WERI-Rb-1 (cell line): ENCODE measurements at regions not wholly inside any gene's neighbourhood (a gene's known extent, or its start where the extent isn't known, plus 50 kb on each side); places are given as distances from the start of the nearest gene placed in this dataset.

Source experiments
- DNase-seq: peaks from one replicate; pipeline ENCODE4 v3.0.0-alpha.2; 2020
- H3K27ac ChIP-seq: fragments of 250-450 bp; sonication (Bioruptor Pico); 2 replicates; pipeline ENCODE4 v1.5.1; 2020; ENCODE audit warnings: mild to moderate bottlenecking, moderate library complexity
- H3K27me3 ChIP-seq: fragments of 250-450 bp; sonication (Bioruptor Pico); 2 replicates; pipeline ENCODE4 v1.5.1; 2021; ENCODE audit warnings: mild to moderate bottlenecking, low read depth, moderate library complexity; ENCODE audit not compliant: insufficient read depth, severe bottlenecking
- H3K36me3 ChIP-seq: fragments of 250-450 bp; sonication (Bioruptor Pico); 2 replicates; pipeline ENCODE4 v1.5.1; 2020; ENCODE audit warnings: mild to moderate bottlenecking, moderate library complexity
- H3K4me3 ChIP-seq: 2 replicates; pipeline ENCODE4 v1.5.1; 2011; ENCODE audit warnings: low read depth, mild to moderate bottlenecking, control low read depth, low read length
- H3K9me3 ChIP-seq: fragments of 250-450 bp; sonication (Bioruptor Pico); 2 replicates; pipeline ENCODE4 v1.5.1; 2021; ENCODE audit warnings: mild to moderate bottlenecking, moderate library complexity; ENCODE audit not compliant: severe bottlenecking
- TF ChIP-seq, protein P1 (sequence below): IDR thresholded peaks from 2 replicates; pipeline ENCODE4 v1.5.1; 2011; ENCODE audit warnings: low read depth, mild to moderate bottlenecking, control low read depth, inconsistent platforms, low read length

DNA sequence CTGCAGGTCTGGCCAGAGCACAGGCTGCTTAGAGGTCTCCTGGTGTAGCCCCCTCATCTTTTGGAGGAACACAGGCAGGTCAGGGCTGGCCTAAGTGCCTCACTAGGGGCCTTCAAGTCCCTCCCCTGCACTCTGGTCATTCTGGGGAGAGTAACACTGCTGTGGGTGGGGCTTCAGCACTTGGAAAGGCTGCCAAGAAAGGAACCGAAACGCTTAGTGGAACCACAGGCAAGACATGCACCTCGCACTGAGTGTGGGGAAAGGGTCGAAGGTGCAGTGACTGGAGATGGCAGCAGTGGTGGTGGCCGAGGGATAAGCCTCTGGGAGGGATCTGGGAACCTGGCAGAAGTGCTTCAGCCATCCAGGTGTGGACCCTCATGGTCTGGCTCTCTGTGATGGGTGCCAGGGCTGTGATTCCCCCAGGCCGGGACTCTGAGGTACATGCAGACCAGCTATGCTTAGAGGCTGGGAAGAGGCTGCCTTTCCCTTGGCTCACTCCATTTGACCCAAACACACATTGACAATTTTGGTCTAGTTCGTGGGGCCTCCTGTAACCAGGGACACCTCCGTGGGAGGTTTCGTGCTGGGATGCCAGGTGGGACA is 182.9 kb upstream of the CSF3R start:
- Histone ChIP-seq H3K9me3 (no peaks in the 10 kb centered on the region), H3K27me3 (no peaks in the 10 kb centered on the region), H3K36me3 (no peaks in the 10 kb centered on the region), H3K4me3 (no peak overlapping the region), H3K27ac (no peak overlapping the region)
- no peak for DNase-seq
- TF ChIP-seq, protein P1, sequence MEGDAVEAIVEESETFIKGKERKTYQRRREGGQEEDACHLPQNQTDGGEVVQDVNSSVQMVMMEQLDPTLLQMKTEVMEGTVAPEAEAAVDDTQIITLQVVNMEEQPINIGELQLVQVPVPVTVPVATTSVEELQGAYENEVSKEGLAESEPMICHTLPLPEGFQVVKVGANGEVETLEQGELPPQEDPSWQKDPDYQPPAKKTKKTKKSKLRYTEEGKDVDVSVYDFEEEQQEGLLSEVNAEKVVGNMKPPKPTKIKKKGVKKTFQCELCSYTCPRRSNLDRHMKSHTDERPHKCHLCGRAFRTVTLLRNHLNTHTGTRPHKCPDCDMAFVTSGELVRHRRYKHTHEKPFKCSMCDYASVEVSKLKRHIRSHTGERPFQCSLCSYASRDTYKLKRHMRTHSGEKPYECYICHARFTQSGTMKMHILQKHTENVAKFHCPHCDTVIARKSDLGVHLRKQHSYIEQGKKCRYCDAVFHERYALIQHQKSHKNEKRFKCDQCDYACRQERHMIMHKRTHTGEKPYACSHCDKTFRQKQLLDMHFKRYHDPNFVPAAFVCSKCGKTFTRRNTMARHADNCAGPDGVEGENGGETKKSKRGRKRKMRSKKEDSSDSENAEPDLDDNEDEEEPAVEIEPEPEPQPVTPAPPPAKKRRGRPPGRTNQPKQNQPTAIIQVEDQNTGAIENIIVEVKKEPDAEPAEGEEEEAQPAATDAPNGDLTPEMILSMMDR, result no peak

DNA sequence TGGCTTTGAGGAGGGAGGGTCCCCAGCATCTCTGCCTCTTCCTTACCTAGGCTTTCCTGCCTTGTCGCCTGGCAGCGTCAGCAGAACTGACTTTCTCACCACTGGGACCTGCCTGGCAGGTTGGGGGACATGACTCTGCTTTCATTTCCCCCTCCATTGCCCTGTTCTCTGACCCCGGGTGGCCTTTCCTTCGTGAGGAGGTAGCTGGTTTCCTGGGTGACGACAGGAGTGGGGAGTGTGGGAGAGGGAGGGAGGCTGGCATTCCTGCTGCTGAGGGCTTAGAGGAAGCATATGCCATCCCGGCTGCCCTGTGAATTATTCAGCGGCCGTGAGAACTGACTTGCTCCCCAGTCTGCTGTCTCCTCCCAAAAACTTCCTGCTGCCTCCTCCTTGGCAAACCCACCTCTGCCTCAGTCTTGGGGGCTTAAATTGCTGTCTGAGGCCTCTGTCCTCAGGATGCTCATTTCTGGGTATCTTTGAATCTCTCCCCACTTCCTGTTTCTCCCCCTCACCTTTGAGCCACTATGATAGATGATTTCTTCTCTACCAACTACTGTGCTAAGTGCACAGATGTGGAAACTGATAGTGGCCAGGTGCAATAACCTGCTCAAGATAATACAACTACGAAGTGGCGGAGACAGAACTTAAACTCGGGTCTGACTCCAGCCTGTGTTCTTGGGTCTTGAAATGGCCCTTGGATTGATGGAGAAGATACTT is 182.0 kb upstream of the CSF3R start:
- H3K27ac ChIP-seq, result no peak overlapping the region

DNA sequence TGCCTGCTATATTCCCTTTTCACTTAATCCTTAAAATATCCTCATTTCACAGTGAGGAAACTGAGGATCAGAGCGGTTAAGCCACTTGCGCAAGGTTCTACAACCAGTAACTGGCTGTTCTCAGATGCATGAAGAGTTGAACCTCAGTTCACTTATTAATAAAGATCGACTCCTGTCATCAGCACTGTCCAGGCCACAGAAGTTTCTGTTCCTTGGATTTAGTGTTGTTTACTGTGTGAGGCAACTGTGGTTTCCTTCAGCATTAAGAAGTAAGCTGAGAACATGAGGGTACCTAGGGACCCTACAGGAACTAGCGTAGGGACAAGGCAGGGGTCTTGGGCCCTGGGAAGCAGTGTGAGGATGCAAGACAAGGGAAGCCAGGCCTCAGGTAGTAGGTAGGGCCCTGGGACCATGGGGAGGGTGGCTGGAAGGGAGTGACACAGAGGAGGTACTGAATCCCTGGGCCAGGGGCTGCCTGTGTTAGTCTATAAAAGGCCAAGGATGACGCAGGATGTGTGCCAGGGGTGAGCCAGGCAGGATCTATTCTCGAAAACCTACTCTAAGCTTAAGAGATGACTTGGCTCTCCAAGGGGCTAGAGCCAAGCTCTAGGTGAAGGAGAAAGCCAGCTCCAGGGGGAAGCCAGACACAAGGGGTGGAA is 181.2 kb upstream of the CSF3R start:
- H3K27ac ChIP-seq, result no peak overlapping the region
- no peak for DNase-seq
- H3K4me3 ChIP-seq, result no peak overlapping the region
- H3K9me3 ChIP-seq, result no peaks in the 10 kb centered on the region
- H3K27me3 ChIP-seq, result no peaks in the 10 kb centered on the region
- H3K36me3 ChIP-seq, result no peaks in the 10 kb centered on the region
- TF ChIP-seq, protein P1, result no peak

More for the DNA sequence above, 182.0 kb upstream of the CSF3R start:
- Histone ChIP-seq H3K27me3 (no peaks in the 10 kb centered on the region), H3K9me3 (no peaks in the 10 kb centered on the region), H3K4me3 (no peak overlapping the region), H3K36me3 (no peaks in the 10 kb centered on the region)
- no peak for DNase-seq
- TF ChIP-seq, protein P1, result no peak

DNA sequence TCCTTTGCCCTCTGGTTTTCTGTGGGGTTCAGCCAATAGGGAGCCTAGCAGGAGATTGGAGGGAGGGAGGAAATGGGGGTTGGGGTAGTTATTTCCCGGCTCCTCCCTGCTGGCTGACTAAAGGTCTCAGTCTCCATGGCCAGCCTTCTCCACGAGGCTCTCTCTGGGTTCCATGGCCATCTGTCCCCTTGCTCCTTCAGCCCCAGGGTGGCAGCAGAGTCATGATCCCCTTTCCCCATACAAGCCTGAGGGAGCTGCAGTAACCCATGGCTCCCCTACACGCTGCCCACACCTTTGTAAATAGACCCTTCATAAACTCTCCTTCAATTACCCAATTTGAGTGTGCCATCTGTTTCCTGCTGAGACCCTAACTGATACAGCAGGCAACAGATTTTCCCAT is 176.1 kb upstream of the CSF3R start:
- Histone ChIP-seq H3K27me3 (no peaks in the 10 kb centered on the region), H3K36me3 (no peaks in the 10 kb centered on the region), H3K9me3 (no peaks in the 10 kb centered on the region), H3K4me3 (no peak overlapping the region), H3K27ac (peak overlapping the region; percentile 57)
- DNase-seq, result peak; percentile 77
- TF ChIP-seq, protein P1, result peak; percentile 64

DNA sequence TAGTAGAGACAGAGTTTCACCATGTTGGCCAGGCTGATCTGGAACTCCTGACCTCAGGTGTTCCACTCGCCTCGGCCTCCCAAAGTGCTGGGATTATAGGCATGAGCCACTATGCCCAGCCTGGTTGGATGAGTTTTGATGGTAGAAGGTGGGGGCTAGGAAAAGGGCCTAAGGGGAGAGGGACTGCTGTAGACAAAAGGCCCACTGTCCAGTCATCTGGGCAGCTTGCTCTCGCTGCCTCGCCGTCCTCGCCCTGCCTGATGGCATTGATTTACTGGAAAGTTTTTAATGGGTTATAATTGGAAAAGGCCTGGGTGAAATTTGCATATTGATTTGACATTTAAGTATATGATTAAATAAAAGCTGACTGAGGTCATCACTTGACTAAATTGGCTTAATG is 175.1 kb upstream of the CSF3R start:
- no peaks in the 10 kb centered on the region for H3K27me3 ChIP-seq
- no peaks in the 10 kb centered on the region for H3K36me3 ChIP-seq

More for the DNA sequence above, 175.1 kb upstream of the CSF3R start:
- TF ChIP-seq, protein P1, result no peak
- Histone ChIP-seq H3K4me3 (no peak overlapping the region), H3K9me3 (no peaks in the 10 kb centered on the region), H3K27ac (peak overlapping the region; percentile 57; the same call in 1 of the 2 replicates)
- DNase-seq, result no peak
